Loucy (cell line): ENCODE measurements at regions not wholly inside any gene's neighbourhood (a gene's known extent, or its start where the extent isn't known, plus 50 kb on each side); places are given as distances from the start of the nearest gene placed in this dataset.

Source experiments
- EZH2phosphoT487 ChIP-seq: fragments of 200-600 bp; IDR thresholded peaks from 2 replicates; pipeline ENCODE4 v1.6.1; 2018; ENCODE audit warnings: antibody characterized with exemption, mild to moderate bottlenecking, moderate library complexity, borderline replicate concordance
- TF ChIP-seq, protein P1 (sequence below): fragments of 200-600 bp; sonication (generic); conservative IDR thresholded peaks from 2 replicates; pipeline ENCODE4 v1.5.1; 2014; ENCODE audit warnings: mild to moderate bottlenecking, antibody characterized with exemption, low read length

DNA sequence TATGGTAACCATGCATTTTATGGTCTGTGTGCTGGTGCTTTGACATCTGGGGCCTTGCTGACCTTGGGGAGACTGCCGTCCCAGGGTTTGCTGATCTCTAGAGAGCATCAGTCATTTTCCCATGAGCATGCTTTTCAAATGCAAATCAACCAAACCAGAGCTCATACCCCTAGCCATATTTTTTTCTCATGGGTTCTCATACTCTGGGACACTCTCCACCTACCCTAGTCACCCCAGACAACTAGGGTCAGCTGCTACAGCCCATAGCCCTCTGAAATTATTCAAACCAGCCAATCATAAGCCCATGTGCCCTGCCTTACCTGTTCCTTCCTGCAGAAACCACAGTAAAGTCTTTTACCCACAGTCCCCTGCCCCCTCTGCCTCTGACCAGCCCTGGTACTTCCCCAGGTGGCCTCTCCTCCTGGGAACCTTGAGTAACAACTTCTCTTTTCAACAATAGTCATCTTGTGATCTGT, 132.0 kb downstream of the MAP3K21 start:
- TF ChIP-seq, protein P1, sequence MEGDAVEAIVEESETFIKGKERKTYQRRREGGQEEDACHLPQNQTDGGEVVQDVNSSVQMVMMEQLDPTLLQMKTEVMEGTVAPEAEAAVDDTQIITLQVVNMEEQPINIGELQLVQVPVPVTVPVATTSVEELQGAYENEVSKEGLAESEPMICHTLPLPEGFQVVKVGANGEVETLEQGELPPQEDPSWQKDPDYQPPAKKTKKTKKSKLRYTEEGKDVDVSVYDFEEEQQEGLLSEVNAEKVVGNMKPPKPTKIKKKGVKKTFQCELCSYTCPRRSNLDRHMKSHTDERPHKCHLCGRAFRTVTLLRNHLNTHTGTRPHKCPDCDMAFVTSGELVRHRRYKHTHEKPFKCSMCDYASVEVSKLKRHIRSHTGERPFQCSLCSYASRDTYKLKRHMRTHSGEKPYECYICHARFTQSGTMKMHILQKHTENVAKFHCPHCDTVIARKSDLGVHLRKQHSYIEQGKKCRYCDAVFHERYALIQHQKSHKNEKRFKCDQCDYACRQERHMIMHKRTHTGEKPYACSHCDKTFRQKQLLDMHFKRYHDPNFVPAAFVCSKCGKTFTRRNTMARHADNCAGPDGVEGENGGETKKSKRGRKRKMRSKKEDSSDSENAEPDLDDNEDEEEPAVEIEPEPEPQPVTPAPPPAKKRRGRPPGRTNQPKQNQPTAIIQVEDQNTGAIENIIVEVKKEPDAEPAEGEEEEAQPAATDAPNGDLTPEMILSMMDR = no peak
- TF ChIP-seq EZH2phosphoT487 = no peak
